ENCODE measurements at regions not wholly inside any gene's neighbourhood (a gene's known extent, or its start where the extent isn't known, plus 50 kb on each side); places are given as distances from the start of the nearest gene placed in this dataset.
"Not testable (repeated sequence)": the region's sequence is repeated elsewhere in the genome, so short reads cannot be mapped to it uniquely, and the experiment has no call there.

- no peak for DNase-seq
Observed at GRCh38 chr3:115385774-115386730, 237.3 kb upstream of the GAP43 start.

GRCh38 chr3:115388166-115388565 lies 235.1 kb upstream of the GAP43 start:
- DNase-seq = peak in 1 of 2 donors; percentile 2

DNA sequence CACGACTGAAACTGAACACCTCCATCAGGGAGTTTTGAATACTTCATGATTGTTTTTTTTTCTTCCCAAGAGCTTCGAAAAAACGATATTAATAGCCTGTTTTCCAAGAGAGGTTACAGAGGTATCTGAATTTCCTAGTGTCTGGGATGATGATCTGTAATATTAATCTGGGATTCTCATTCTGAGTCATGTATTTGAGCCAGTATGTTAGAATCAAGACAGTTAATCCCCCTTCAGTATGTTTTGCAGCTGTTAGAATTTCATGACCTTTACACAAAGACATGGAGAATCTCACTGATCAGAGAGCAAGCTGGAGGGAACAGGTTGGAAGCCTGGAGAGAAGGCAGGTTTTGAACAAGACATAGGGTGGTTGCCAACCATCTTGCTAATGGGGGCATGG lies 234.5 kb upstream of the GAP43 start:
- no peak for DNase-seq

- DNase-seq = no peak
Observed at GRCh38 chr3:115396801-115397200, 226.5 kb upstream of the GAP43 start.

- DNase-seq = no peak
Observed at GRCh38 chr3:115397433-115397832, 225.9 kb upstream of the GAP43 start.

DNA sequence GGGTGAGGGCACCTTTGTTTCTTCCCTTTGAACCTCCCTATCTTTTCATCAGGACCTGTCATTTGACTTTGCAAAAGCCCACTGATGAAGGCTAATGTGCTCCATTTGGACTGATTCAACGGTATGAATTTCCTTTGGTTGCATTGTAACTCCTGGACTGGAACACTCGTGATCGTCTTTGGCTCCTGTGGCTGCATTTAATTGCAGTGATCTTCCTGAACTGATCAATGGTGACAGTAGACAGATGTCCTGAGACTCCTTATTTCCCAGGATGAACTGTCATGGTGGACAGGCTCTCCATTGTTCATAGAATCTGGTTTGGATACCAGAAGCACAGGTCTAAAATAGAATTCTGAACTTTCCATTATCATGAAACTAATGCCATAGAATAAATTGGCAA lies 224.8 kb upstream of the GAP43 start:
- DNase-seq = no peak

DNA sequence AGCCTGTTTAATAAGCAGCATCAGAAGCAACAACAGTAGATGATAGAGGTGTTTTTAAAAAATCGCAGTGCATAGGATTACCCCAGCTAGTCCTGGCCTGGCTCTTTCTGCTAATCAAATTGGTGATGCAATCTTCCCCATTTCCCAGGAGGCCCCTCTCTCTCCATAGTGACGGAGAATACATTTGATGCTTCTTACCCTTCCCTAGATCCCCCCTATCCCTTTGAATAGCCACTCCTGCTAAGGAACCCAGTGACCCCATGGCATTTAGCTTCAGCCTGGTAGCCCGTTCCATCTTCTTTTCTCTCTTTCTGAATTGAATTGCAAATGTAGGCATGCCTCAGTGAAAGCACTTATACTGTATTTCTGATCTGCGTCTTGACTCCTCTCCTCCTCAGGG lies 223.6 kb upstream of the GAP43 start:
- no peak for DNase-seq

- DNase-seq = no peak
Observed at GRCh38 chr3:115401298-115401697, 222.0 kb upstream of the GAP43 start.

GRCh38 chr3:115401851-115402501 lies 221.3 kb upstream of the GAP43 start:
- DNase-seq = no peak

DNA sequence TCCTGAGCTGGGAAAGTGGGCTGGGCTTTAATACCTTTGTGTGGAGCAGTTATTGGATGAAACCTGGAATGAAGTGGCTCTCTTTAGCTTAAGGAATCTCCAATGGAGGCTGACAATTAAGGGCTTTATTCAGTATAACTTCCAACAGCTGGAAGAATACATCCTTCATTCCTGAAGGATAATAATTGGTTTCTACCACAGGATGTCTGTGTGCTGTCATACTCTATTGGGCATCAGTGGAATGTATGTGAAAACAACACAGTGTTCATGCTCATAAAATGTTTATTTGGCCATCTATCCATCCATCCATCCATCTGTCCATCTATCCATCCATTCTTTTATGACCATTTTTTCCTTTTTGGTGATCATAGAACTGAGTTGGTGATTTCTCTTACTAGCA lies 220.7 kb upstream of the GAP43 start:
- no peak for DNase-seq

GRCh38 chr3:115403786-115404185 lies 219.5 kb upstream of the GAP43 start:
- DNase-seq = no peak

- no peak for DNase-seq
Observed at GRCh38 chr3:115409596-115409995, 213.7 kb upstream of the GAP43 start.

DNA sequence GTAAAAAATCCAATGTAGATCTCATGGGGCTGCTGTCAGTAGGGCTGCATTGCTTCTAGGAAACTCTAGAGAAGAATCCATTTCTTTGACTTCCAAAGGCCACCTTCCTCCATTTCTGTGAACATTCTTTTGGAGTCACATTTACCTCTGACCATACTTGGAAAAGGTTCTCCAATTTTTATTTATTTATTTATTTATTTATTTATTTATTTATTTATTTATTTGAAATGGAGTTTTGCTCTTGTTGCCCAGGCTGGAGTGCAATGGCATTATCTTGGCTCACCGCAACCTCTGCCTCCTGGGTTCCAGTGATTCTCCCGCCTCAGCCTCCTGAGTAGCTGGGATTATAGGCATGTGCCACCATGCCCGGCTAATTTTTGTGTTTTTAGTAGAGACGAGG lies 208.7 kb upstream of the GAP43 start:
- not testable (repeated sequence) for DNase-seq

- no peak for DNase-seq
Observed at GRCh38 chr3:115415246-115415996, 207.9 kb upstream of the GAP43 start.

DNA sequence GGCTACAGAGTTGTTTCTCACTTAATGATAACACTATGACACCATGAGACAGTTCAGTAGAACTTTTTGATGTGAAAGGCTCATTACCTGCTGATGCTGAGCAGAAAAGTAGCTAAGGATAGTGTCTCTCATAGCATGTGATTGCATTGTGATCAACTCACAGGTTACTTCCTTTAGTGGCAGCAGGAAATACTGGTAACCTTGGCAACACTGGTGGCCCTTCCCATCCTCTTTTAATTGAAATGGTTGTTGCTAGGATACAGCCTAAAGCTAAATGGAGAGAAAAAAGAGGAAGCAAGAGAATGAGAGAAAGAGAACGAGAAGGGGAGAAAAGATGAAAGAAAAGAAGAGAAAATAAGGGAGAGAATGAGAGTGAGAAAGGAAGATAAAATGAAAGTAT lies 204.7 kb upstream of the GAP43 start:
- no peak for DNase-seq

DNA sequence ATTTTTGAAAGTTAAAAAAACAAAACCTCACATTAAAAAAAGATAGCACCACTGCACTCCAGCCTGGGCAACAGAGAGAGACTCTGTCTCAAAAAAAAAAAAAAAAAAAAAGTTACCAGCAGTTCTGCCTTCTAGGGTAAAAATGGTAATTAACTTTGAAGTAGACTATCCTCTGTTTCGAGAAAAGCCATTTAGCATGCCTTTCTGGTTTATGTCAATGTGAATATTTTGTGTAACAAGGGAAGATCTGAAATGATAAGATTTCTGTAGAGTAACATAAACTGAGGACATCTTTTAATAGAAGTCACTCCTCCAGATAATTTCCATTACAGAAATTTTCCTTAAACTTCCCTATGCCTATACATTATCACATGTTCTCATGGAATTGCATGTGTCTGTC lies 203.2 kb upstream of the GAP43 start:
- DNase-seq = no peak

GRCh38 chr3:115423170-115423569 lies 200.1 kb upstream of the GAP43 start:
- no peak for DNase-seq

DNA sequence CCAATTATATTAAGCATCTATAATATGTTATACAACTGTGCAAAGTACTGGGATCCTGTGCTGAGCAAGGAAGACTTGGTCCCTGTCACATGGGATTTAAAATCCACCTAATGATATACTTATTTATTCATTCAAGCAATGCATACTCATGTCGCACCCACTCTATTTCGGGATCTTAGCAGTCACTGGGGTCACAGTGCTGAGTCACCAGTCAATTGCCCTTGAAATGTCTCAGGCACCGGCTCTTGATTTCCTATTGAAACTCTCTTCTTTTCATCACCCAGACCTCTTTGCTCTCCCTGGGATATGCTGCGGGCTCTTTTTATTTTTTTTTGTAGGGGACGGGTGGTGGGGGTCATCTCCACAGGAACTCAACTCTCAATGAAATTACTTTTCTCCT lies 194.5 kb upstream of the GAP43 start:
- no peak for DNase-seq

GRCh38 chr3:115436767-115437301 lies 186.5 kb upstream of the GAP43 start:
- DNase-seq = no peak

- DNase-seq = no peak
Observed at GRCh38 chr3:115438799-115439198, 184.5 kb upstream of the GAP43 start.

GRCh38 chr3:115445559-115445958 lies 177.8 kb upstream of the GAP43 start:
- DNase-seq = no peak

- peak; percentile 35 for DNase-seq
Observed at GRCh38 chr3:115448851-115449250, 174.5 kb upstream of the GAP43 start.
